A172 (cell line): ENCODE measurements at regions not wholly inside any gene's neighbourhood (a gene's known extent, or its start where the extent isn't known, plus 50 kb on each side); places are given as distances from the start of the nearest gene placed in this dataset.
"Not testable (repeated sequence)": the region's sequence is repeated elsewhere in the genome, so short reads cannot be mapped to it uniquely, and the experiment has no call there.

ENCODE experiments used
- DNase-seq: peaks from one replicate; pipeline ENCODE4 v3.0.0-alpha.2; 2015; ENCODE audit warnings: low spot score

DNA sequence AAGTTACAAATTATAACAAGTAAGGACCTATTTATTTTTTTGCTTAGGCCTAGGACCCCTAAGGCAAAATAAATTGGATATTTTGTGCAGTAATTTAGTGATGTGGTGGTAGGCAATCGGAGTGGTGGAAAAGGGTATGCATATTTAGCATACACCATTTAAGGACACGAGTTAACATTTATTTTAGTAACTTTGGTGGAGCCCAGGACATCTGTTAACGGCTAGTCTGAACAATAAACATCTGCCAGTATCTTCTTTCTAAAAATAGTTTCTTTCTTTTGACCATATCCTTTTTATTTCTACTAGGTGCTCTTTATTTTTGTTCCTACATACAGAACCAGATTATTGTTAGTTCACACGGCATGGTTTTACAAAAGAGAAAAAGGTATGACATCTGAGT is 326.3 kb downstream of the CHL1 start:
- DNase-seq: no peak

GRCh38 chr3:525415-525814 is 328.9 kb downstream of the CHL1 start:
- no peak for DNase-seq

DNA sequence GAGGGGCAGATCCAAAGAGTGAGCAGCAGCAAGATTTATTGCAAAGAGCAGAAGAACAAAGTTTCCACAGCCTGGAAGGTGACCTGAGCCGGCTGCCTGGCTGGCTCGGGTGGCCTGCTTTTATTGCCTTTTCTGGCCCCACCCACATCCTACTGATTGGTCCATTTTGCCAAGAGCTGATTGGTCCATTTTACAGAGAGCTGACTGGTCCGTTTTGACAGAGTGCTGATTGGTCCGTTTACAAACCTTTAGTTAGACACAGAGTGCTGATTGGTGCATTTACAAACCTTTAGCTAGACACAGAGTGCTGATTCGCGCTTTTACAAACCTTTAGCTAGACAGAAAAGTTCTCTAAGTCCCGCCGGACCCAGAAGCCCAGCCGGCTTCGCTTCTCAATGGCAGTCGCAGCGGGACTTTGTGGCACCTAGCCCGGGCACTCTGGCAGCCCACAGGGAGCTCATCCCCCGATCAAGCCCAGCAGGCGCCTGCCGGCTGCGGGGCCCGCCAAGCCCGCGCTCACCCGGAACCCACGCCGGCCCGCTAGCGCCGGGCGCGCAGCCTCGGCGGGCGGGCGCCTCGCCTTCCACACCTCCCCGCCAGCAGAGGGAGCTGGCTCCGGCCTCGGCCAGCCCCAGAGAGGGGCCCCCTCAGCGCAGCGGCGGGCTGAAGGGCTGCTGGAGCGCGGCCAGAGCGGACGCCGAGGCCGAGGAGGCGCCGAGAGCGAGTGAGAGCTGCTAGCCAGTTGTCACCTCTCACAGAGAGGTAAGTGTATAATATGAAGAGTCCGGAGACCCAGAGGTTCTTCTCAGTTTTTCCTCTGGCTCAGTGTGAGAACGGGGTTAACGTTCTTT is 339.2 kb downstream of the CHL1 start:
- no peak for DNase-seq

GRCh38 chr3:536417-536813 is 339.9 kb downstream of the CHL1 start:
- DNase-seq: no peak

GRCh38 chr3:541062-541801 is 344.7 kb downstream of the CHL1 start:
- DNase-seq: no peak

DNA sequence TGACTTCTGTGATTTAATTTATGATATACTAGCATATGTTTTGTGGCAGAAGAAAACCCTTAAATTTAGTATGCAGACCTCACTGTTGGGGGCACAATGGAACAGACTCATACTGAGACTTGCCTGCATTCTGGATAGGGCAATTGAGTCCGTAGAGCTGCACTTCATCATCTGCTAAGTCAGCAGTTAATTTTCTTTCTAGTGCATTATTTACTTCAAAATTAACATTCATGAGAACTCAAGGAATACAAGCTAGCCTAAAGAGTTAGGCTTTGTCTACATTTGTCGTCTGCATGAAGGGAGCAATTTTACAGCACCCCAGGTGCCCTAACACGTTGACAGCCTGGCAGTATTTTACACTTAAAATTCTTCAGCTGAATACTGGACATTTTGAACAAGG is 345.5 kb downstream of the CHL1 start:
- no peak for DNase-seq

DNA sequence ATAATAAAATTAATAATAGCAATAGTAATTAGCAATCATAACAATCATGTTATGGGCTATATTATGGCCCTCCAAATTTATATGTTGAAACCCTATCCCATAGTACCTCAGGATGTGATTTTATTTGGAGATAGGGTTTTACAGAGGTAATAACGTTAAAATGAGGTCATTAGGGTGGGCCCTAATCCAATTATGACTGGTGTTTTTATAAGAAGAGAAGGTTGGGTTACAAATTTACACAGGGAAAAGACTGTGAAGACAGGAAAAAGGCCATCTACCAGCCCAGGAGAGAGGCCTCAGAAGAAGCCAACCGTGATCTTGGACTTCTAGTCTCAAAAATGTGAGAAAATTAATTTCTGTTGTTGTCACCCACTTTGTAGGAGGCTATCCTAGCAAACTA is 353.1 kb downstream of the CHL1 start:
- no peak for DNase-seq

DNA sequence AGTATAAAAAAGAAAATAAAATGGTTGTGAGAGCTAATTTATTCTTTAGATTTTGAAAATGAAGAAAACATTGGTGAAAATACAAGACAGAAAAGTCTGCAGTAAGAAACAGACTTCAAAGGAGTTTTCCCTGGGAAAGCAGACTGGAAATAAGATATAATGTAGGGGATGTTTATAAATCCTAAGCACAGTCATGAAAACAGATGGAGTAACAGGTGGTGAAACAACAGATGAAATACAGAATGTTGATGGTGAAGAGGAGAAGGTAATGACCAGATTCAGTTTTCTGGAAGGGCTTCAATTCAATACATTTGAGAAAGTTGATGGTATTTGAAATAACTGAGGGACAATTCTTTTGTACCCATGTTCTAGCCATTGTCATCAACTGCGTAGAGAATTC is 353.9 kb downstream of the CHL1 start:
- DNase-seq: no peak

GRCh38 chr3:557972-558371 is 361.4 kb downstream of the CHL1 start:
- DNase-seq: no peak

DNA sequence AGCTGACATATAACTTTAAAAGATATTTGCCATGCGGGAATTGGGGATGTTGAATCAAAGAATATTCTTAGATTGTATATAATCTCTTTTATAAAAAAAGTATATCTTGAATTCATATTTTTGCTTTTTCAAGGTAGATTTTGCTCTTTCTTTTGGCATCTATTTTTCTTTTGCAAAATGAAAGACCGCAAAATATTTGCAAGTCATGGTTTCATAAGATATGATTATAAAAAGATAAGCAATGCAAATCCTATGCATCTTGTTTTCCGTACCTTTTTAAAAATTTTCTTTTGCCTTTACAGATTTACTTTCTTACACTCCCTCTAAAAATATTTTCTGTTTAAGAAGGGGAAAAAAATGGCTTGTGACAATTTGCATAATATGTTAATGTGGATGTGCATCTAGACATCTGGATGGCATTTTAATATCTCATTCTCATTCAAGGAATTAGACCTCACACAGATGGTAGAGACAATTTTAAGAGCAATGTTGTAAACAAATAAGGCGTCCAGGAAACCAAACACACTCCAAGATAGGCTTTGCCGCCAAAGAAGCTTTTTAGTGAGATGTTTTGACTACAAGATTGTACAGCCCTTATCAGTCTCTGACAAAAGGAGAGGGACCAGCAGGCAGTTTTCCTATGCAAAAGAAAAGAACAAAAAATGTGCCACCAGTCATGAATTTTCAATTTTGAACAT is 371.1 kb downstream of the CHL1 start:
- no peak for DNase-seq

DNA sequence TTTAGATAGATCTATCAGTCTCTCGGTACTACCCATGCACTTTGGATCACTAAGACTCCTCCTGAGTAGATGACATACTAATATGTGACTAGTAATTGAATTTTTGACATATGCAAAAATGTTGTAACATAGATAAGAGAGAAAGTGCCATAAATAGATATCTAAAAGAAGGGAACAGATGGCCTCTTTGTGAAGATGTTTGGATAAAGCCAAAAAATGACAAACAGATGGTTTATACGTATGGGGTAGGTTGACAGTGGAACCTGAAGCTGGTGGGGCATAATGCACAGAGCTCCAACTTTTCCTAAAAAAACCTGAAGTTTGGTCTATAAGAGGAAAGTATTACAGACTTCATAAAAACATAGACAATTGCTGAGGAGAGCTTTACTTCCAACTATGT is 383.0 kb downstream of the CHL1 start:
- DNase-seq: not testable (repeated sequence)

DNA sequence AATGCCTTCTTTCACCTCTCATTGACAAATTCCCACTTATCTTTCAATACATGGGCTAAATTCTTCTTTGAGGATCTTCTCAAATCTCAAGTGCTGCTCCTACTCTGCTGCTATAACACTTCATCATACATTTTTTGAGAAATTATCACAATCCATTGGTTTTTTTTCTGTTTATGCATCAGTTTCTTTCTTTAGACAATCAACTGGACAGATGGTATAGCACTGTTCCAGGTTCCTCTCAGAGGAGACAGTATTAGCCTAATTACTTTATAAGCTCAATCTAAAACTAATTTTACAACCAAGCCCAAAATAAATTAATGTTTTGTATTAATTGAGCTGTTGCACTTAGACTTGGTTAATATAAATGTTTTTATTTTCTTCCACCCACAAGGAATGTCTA is 392.5 kb downstream of the CHL1 start:
- not testable (repeated sequence) for DNase-seq

DNA sequence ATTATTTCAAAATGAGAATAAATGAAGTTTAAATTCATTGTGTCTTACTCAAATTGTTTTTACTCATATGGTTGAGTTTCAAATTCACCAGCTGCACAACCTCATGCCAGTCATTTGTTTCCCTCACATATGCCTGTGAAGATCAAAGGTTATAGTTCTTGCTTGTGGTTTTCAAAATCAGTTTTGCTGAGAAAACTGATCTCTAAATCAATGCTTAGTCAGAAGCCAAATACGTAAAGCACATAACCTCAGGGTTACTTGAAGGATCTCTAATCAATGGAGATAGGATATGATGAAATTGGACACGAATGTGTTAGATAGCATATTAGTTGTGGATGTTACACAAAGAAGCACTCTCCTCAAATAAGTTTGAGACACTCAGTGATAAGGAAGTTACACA is 400.7 kb downstream of the CHL1 start:
- DNase-seq: not testable (repeated sequence)

DNA sequence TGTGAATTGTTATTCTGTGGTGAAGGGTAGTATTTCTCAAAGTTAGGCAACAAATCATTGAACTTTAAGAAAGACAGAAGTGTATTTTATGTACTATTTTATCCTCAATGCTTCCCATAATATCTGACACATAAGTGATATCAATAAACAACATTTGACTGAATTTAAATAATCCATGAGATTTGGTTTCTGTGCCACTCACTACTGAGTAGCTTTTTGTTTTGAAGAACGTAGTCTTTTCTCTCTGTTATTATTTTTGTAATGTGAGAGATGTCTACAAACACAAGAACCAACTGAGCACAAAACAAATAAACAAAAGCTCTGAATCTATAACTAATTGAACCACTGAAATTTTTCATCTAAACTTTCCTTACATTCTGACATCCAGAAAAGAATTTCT is 401.2 kb downstream of the CHL1 start:
- not testable (repeated sequence) for DNase-seq

DNA sequence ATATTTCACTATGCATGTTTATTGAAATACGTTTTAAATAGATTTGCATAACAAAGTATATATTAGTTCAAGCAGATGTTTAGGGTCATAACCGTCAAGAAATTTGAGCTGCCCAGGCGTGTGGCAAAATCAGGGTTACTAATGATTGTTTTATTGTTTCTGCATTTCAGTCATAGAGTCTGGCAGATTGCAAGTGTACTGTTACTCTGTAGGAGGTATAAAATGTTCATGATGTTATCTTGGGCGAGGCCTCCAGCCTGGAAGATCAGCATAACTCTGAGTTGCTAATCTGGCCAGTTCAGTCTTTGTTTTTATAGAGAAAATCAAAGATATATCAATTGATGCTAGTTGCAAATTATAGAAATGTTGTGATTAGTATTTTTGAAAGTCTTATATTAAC is 410.9 kb downstream of the CHL1 start:
- not testable (repeated sequence) for DNase-seq

DNA sequence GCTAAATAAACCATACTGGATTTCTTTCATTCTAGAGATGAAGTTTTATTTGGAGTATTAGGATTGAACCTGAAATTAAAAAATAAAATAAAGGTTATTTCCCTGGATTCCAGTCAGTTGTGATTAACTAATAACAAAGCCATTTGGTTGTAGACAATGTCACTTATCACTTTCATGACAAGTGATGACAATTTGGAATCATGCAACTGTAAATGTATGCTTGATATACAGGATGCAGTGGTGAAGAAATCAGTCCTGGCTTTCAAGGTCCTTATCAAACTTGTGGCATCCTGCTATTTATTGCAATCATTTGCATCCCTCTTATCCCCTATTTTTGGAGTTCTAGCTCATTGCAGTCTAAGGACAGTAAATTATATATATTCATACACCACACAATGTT is 425.2 kb downstream of the CHL1 start:
- DNase-seq: no peak

- DNase-seq: no peak
Observed at GRCh38 chr3:622314-622713, 425.8 kb downstream of the CHL1 start.

DNA sequence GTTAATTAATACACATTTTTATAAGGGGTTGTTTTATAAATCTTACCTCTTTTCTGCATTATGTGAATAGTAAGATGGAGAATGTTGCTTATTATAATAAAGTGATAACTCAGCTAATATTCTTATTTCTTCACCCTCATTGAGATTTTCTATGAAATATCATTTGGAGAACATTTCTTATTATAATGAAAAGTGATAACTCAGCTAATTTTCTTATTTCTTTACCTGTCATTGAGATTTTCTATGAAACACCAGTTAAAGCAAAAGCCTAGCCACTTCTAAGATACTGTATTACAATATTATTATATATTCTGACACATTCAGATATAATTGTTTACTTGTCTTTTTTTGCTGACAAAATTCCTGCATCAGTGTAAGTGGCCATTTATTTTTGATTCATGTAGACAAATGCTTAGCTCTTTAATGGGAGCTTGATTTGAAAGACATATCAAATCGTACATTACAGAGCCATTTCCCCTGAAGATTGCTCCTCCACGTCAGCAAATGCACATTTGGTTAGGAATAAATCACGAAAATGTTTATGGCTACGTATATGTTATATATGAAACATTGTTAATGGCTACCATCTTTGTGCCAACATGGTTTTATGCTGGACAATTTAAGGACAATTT is 427.5 kb downstream of the CHL1 start:
- no peak for DNase-seq

DNA sequence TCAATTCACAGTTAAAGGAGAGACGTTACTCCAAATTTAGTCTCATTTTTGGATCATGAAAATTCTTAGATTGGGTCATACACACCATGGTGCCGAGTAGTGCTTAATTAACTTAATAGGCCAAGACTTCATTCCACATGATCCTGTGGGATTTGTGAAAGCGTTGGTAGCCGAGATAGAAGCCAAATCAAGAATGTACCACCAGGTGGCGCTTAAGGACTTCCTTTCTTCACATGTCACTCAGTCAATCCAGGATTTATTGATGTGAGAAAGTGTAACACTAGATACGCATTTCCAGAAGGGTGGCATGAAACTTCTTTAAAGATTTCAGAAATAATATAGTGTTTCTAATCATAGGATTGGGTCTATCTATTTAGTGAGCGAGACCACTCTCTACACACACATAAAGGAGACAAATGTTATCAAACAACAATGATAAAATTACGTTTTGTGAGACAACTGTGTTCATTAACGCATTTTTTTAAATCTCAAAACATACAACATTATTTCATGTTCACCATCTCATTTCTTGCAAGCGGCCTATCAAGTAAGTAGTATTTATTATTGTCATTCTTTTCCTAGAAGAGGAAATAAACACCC is 436.1 kb downstream of the CHL1 start:
- DNase-seq: peak; percentile 59

DNA sequence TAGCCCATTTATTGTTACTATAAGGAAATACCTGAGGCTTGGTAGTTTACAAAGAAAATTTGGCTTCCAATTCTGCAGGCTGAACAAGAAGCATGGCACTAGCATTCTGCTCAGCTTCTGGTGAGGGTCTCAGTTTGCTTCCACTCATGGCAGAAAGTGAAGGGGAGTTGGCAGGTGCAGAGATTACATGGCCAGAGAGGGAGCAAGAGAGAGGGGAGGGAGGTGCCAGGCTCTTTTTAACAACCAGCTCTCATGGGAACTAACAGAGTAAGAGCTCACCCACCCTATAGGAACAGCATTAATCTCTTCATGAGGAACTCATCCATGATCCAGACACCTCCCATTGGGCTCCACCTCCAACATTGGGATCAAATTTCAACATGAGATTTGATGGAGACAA is 437.9 kb downstream of the CHL1 start:
- DNase-seq: no peak

- no peak for DNase-seq
Observed at GRCh38 chr3:635393-635792, 438.8 kb downstream of the CHL1 start.

GRCh38 chr3:643376-643775 is 446.8 kb downstream of the CHL1 start:
- no peak for DNase-seq
